ENCODE measurements at regions not wholly inside any gene's neighbourhood (a gene's known extent, or its start where the extent isn't known, plus 50 kb on each side); places are given as distances from the start of the nearest gene placed in this dataset.

DNA sequence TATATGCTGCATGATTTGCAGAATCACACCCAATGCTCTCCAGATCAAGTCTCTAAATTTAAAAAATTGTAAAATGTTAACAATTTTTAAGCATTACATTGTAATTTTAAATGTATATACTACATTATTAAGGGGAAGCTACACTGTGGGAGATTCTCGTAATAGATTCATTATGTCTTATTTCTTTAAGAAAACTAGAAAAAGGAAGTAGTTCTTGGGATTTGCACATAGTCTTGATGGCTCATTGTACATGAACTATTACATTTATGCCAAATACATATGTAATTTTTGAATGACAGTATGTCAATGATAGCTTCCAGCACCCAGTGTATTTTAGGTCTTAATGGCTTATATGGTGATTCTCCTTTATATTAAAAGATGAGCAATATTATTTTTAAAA lies 250.3 kb downstream of the PTPRC start:
- no peak for TF ChIP-seq CTCF (conservative IDR thresholded peaks at IDR 0.05)
- H3K27ac ChIP-seq, result no peak overlapping the region

- no peak for TF ChIP-seq CTCF (conservative IDR thresholded peaks at IDR 0.05)
- no peak overlapping the region for H3K27ac ChIP-seq
Observed at GRCh38 chr1:198889749-198890148, 250.9 kb downstream of the PTPRC start.

GRCh38 chr1:198890214-198890930 lies 251.5 kb downstream of the PTPRC start:
- H3K27ac ChIP-seq, result no peak overlapping the region

DNA sequence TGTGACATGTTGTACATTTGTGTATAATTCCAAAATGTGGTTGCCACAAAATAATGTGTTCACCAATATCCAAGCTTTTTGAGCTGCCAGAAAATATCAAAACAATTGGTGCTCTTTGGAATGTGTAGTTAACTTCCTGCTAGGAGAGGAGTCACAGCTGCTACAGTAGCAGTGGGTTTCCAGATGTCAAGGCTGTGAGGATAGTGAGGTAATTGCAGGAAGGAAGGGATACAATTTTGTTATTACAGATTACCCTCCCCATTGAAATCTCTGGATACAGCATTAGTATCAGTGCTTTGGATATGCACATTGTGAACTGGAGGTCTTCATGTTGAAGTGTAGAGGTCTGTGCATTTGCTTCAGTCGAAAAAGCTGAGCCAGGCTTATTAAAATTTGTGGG lies 253.2 kb downstream of the PTPRC start:
- no peak overlapping the region for H3K27ac ChIP-seq
- no peak for TF ChIP-seq CTCF (conservative IDR thresholded peaks at IDR 0.05)

More at GRCh38 chr1:198890214-198890930, 251.5 kb downstream of the PTPRC start:
- TF ChIP-seq CTCF (conservative IDR thresholded peaks at IDR 0.05), result no peak

- no peak for TF ChIP-seq CTCF (conservative IDR thresholded peaks at IDR 0.05)
- H3K27ac ChIP-seq, result no peak overlapping the region
Observed at GRCh38 chr1:198893141-198893540, 254.3 kb downstream of the PTPRC start.

GRCh38 chr1:198893763-198894444 lies 255.1 kb downstream of the PTPRC start:
- H3K27ac ChIP-seq, result no peak overlapping the region
- TF ChIP-seq CTCF (conservative IDR thresholded peaks at IDR 0.05), result no peak

DNA sequence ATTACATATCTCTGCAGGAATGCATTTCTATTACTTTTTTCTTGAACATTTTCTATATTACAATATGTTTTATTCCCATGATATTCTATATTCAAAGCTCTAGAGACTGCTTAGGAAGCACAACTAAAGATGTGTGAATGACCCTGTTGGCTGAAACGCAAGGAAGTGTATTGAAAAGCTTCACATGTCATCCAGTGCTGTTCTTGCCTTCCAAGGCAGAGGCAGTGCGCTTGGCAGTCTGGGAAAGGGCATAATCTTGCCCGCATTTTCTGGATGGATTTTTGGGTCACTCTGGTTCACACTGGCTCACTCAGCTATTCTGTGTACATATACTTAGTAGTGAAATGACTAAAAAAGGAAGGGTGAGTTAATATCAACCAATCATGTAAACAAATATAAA lies 262.4 kb downstream of the PTPRC start:
- H3K27ac ChIP-seq, result no peak overlapping the region
- no peak for TF ChIP-seq CTCF (conservative IDR thresholded peaks at IDR 0.05)

All from VCaP (cell line).